ENCODE measurements at regions not wholly inside any gene's neighbourhood (a gene's known extent, or its start where the extent isn't known, plus 50 kb on each side); places are given as distances from the start of the nearest gene placed in this dataset.
A peak's percentile ranks its signal among the peaks of the same experiment; 100 is the strongest.

DNA sequence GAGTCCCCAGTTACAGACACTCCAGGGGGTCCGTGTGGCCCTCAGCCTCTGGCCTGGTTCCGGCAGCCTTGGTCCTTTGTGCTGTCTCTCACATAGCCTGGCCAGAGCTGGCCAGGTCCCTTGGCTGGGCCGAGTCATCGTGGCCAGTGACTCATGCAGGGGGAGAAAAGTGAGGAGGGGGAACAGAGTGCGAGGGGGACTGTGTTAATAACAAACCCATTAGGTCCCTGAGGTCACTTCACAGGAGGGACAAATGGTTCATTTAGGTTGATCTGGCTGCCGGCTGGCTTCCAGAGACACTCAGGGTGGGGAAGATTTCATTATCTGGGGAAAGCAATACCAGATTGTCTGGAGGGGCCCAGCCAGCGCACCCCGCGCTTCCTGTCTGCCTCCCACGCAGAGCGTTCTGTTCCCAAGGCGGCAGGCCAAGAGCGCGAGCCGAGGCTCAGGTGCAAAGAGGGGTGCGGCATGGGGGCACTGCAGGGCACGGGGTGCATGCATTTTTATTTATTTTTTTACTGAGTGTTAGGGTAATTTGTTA is 223.1 kb downstream of the SEC14L1 start (continued):
- TF ChIP-seq ZNF766 (CRISPR knock-in tag; conservative IDR thresholded peaks at IDR 0.05) (0 out of 2 replicates have a peak, but pooled peaks have one; percentile 37), FUS (optimal IDR thresholded peaks at IDR 0.05; ENCODE audit: low read depth, low read length) (no peak), NCOR1 (IDR thresholded peaks at IDR 0.05) (peak; percentile 98), RBFOX2 (IDR thresholded peaks at IDR 0.05; ENCODE audit: low read depth, low read length) (peak; percentile 54), ZNF431 (CRISPR knock-in tag; IDR thresholded peaks at IDR 0.05) (no peak), BCOR (IDR thresholded peaks at IDR 0.05) (peak; percentile 93), KAT8 (IDR thresholded peaks at IDR 0.05; ENCODE audit: low read depth) (no peak), TOE1 (IDR thresholded peaks at IDR 0.05; ENCODE audit: borderline replicate concordance) (peak; percentile 36; the same call in 1 of the 2 replicates), TOE1 (CRISPR knock-in tag; IDR thresholded peaks at IDR 0.05; ENCODE audit: borderline replicate concordance, low read depth) (no peak), ZNF561 (CRISPR knock-in tag; conservative IDR thresholded peaks at IDR 0.05) (no peak), ZNF12 (CRISPR knock-in tag; IDR thresholded peaks at IDR 0.05) (no peak), STAT5A (IDR thresholded peaks at IDR 0.05; ENCODE audit: borderline replicate concordance, low read length) (peak; percentile 90), TAF15 (IDR thresholded peaks at IDR 0.05; ENCODE audit: low read depth, low read length) (no peak), WHSC1 (IDR thresholded peaks at IDR 0.05; ENCODE audit: low read length) (no peak), POLR2AphosphoS2 (IDR thresholded peaks at IDR 0.05; ENCODE audit: low read length) (no peak), ZNF239 (CRISPR knock-in tag; IDR thresholded peaks at IDR 0.05) (no peak), CBFA2T3 (IDR thresholded peaks at IDR 0.05) (peak; percentile 99), CREM (IDR thresholded peaks at IDR 0.05; ENCODE audit: low read depth) (no peak; the same call in none of the 2 replicates)
- TF ChIP-seq, protein P1, sequence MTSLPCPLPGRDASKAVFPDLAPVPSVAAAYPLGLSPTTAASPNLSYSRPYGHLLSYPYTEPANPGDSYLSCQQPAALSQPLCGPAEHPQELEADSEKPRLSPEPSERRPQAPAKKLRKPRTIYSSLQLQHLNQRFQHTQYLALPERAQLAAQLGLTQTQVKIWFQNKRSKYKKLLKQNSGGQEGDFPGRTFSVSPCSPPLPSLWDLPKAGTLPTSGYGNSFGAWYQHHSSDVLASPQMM (CRISPR knock-in tag; IDR thresholded peaks at IDR 0.05): no peak
- TF ChIP-seq, protein P2, sequence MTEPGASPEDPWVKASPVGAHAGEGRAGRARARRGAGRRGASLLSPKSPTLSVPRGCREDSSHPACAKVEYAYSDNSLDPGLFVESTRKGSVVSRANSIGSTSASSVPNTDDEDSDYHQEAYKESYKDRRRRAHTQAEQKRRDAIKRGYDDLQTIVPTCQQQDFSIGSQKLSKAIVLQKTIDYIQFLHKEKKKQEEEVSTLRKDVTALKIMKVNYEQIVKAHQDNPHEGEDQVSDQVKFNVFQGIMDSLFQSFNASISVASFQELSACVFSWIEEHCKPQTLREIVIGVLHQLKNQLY (CRISPR knock-in tag; conservative IDR thresholded peaks at IDR 0.05): no peak
- TF ChIP-seq, protein P3, sequence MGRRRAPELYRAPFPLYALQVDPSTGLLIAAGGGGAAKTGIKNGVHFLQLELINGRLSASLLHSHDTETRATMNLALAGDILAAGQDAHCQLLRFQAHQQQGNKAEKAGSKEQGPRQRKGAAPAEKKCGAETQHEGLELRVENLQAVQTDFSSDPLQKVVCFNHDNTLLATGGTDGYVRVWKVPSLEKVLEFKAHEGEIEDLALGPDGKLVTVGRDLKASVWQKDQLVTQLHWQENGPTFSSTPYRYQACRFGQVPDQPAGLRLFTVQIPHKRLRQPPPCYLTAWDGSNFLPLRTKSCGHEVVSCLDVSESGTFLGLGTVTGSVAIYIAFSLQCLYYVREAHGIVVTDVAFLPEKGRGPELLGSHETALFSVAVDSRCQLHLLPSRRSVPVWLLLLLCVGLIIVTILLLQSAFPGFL (CRISPR knock-in tag; IDR thresholded peaks at IDR 0.05): no peak
- TF ChIP-seq, protein P4, sequence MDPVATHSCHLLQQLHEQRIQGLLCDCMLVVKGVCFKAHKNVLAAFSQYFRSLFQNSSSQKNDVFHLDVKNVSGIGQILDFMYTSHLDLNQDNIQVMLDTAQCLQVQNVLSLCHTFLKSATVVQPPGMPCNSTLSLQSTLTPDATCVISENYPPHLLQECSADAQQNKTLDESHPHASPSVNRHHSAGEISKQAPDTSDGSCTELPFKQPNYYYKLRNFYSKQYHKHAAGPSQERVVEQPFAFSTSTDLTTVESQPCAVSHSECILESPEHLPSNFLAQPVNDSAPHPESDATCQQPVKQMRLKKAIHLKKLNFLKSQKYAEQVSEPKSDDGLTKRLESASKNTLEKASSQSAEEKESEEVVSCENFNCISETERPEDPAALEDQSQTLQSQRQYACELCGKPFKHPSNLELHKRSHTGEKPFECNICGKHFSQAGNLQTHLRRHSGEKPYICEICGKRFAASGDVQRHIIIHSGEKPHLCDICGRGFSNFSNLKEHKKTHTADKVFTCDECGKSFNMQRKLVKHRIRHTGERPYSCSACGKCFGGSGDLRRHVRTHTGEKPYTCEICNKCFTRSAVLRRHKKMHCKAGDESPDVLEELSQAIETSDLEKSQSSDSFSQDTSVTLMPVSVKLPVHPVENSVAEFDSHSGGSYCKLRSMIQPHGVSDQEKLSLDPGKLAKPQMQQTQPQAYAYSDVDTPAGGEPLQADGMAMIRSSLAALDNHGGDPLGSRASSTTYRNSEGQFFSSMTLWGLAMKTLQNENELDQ (CRISPR knock-in tag; IDR thresholded peaks at IDR 0.05; ENCODE audit: borderline replicate concordance): no peak
- TF ChIP-seq, protein P5, sequence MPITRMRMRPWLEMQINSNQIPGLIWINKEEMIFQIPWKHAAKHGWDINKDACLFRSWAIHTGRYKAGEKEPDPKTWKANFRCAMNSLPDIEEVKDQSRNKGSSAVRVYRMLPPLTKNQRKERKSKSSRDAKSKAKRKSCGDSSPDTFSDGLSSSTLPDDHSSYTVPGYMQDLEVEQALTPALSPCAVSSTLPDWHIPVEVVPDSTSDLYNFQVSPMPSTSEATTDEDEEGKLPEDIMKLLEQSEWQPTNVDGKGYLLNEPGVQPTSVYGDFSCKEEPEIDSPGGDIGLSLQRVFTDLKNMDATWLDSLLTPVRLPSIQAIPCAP (CRISPR knock-in tag; IDR thresholded peaks at IDR 0.05; ENCODE audit: borderline replicate concordance): no peak
- TF ChIP-seq, protein P6, sequence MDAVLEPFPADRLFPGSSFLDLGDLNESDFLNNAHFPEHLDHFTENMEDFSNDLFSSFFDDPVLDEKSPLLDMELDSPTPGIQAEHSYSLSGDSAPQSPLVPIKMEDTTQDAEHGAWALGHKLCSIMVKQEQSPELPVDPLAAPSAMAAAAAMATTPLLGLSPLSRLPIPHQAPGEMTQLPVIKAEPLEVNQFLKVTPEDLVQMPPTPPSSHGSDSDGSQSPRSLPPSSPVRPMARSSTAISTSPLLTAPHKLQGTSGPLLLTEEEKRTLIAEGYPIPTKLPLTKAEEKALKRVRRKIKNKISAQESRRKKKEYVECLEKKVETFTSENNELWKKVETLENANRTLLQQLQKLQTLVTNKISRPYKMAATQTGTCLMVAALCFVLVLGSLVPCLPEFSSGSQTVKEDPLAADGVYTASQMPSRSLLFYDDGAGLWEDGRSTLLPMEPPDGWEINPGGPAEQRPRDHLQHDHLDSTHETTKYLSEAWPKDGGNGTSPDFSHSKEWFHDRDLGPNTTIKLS (IDR thresholded peaks at IDR 0.05; ENCODE audit: borderline replicate concordance, low read depth): peak; percentile 48; the same call in 1 of the 2 replicates
